NCI-H82 (cell line): ENCODE measurements at regions not wholly inside any gene's neighbourhood (a gene's known extent, or its start where the extent isn't known, plus 50 kb on each side); places are given as distances from the start of the nearest gene placed in this dataset.

Experiments
- DNase-seq: peaks from one replicate; lab custom pipeline; 2025; lab: John Stamatoyannopoulos, UW

- no peak for DNase-seq
These were observed 147.9 kb downstream of the VEGFA start for GRCh38 chr6:43917878-43918382.

DNA sequence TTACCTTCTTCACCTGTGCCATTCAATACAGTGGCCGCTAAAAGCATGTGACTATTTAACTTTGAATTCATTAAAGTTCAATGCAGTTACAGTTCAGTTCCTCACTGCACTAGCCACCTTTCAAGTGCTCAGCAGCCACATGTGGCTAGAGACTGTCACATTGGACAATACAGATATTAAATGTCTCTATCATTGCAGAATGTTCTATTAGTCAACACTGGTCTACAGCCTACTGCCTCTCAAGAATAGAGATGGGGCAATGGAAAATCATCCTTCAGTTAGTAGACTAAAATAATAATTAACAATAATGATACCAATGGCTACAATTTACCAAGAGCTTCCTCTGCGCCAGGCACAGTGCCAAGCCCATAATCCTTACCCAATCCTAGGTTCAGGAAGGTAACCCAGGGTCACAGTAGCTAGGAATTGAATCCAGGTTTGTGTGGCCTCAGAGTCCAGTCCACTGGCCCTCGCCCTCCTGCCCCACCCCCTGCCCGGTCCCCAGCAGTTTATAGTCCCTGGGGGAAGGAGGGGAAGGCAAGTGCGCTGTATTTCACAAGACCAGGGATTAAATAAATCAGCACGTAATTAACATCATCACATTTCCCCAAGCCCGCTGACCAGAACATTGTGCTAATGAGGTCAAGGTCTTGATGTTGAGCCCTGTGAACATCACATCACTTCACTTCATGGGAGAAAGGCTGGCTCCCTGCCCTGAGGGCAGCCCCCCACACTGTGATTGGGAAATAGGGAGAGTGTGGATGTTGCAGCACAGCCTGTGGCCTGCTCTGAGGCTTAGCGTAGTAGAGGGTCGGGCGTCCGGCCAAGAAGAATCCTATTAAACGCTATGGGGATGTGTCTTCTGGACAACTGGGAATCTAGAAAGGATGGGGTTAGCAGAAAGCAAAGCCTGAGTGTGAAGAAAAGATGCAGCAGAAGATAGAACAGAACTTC, 147.2 kb downstream of the VEGFA start:
- peak; percentile 64 for DNase-seq

DNA sequence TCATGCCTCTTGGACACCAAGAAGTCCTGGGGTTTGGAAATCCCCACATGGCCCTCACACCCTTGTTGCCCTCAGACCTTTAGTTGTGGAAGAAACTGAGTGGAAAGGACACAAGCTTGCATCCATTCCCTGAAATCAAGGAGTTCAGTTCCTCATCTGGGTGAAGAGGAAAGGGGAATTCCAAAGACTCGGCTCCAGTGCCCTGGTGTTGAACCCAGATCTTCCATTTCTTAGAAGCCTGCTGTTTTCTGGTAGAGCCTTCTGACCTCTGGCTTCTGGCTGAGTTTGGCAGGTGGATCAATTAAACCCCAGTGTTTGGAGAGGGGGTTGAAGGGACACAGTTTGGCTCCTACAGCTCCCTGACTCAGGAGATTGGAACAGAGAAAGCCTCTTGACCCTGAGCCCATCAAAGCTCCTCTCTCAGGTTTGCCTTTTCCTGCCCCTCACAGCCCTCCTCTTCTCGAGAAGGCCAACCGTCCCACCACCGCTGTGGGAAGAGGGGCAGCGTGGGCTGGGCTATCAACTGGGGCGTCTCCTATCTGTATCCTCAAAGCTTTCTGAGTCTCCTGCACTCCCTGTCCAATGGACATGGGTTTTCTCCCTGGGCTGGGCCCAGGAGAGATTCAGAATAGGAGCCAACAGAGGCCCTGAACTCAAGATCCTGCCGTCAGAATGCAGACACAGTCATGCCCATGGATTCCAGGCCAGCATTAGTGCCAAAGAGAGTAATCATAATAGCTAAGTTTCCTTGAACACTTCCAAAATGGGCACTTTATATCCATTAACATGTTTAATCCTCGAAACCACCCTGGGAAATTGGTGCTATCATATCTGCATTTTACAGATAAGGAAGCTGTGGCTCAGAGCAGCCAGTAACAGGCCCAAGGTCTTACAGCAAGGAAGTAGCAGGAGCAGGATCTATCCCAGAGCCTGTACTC, 146.2 kb downstream of the VEGFA start:
- no peak for DNase-seq

- DNase-seq: peak; percentile 42
These were observed 145.3 kb downstream of the VEGFA start for GRCh38 chr6:43915208-43915869.

DNA sequence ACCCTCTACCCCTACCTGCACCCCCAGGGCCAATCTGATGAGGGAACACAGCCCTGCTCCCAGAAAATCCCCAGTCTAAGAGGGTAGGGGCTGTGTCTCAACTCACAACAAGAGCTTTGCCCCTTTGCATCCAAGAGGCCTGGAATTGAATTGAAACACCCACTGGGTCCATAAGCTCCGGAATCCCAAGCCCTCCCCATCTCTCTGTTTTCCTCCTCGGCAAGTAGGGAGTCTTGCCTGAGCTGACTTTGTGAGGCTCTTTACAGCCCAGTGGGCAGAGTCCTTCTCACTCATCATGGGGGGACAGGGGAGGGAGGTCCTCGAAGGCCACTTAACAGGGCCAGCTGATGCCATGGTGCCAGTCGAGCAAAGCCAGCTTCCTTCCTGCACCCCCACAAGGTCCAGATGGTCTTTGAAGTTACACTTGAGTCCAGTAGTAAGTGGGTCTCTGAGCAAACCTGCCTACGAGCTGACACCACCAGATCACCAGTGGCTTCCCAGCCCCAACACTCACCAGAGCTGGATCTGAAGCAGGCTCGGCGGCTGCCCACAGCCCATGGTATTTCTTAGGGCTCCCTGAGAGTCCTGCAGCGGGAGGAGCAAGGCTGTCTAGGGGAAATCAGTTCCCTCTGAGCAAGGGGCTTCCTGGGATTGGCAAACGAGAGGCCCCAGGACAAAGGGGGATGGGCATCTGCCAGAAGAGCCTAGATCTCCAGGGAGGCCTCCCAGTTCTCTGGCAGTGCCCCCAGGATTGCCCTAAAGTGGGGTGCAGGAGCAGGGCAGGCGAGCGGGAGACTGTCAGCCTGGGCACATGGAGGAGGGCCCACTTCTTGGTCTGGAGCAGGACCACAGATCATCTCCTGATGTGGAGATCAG, 144.5 kb downstream of the VEGFA start:
- DNase-seq: no peak

DNA sequence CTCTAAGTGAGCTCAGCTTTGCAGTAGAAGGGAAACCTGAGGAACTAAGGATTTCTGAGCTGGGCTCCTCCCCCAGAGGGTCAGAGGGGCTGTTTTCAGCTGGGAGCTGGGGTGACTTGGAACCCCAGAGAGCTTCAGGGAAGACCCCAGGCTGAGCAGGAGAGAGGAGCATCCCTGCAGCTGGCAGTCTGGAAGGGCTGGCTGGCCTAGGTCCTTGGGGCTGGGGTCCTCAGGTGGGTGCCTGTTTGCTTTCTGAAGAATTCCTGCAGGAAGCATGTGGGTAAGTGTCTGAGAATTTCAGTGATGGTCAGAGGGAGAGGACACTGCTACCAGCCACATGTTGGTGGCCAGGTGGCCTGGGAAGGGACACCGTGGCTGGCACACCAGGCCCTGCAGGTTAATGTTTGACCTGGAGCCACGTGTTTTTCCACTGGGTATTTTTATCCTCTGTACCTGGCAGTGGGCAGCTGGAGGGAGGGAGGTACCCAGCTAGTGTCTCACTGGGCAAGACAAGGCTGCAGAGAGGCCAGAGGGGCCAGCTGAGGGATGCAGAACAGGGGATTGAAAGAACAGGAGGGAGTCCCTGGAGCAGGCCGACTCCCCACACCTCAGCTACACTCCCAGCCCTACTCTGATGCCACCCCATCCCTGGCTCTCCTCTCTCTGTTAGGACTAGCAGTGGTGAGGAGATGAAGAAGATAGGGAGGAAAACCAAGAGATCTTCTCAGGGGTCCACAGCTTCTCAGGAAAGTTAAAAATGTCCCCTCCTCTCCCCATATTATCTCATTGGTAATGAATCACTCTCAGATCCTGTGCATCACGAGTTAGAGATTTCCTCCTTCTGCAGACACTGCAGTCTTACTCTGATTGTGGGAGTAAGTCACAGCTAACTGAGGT, 143.6 kb downstream of the VEGFA start:
- DNase-seq: no peak

DNA sequence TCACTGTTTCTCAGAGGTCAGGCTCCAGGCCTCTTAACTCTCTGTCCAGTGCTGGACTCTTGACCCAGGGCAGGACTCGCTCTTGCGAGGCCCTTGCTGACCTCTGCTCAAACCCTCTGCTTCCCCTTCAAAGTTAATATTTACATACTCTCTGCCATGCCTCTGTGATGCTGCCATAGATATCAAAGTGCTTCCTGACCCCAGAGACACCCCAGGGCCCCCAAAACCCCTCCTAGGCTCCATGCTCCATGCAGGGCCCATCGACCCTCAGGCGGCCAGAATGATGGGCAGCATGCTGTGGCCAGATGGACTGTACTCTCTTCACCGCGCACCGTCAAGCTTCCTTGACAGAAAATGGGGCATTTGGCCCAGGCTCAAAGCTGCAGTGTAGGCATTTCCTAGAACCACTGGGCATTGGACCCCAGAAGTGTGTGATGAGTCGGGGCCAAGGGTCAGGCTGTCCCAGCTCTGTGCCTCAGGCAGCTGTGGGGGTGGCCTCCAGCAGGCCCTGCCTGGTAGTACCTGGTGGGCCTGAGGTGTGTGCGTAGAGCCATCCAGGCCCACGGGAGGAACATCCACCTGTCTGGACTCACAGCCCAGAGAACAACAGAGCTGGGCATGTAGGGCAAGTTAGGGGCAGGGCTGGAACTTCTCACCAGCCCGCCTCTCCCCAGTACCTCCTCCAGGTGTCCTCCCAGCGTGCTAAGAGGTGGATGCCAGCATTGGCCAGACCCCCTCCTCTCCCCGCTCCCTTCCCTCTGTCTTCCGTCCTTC, 142.8 kb downstream of the VEGFA start:
- no peak for DNase-seq

DNA sequence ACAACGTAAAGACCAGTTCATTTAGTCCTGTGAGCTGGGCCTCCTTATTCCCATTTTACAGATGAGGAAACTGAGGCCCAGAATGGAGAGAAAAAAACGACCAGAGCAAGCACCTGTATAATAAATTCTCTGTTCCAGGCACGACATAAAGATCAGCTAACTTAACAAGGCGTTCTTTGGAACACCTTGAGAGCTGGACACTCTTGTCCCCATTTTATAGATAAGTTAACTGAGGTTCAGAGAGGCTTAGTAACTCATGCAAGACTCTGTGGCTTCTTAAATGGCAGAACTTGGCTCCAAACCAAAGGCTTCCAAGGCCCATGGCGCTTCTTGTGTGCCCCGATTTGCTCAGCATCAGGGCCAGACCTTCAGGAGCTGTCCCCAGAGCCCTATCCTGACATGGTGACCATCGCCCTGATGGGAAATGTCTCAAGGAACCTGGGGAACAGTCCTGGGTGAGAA, 142.1 kb downstream of the VEGFA start:
- DNase-seq: no peak

DNA sequence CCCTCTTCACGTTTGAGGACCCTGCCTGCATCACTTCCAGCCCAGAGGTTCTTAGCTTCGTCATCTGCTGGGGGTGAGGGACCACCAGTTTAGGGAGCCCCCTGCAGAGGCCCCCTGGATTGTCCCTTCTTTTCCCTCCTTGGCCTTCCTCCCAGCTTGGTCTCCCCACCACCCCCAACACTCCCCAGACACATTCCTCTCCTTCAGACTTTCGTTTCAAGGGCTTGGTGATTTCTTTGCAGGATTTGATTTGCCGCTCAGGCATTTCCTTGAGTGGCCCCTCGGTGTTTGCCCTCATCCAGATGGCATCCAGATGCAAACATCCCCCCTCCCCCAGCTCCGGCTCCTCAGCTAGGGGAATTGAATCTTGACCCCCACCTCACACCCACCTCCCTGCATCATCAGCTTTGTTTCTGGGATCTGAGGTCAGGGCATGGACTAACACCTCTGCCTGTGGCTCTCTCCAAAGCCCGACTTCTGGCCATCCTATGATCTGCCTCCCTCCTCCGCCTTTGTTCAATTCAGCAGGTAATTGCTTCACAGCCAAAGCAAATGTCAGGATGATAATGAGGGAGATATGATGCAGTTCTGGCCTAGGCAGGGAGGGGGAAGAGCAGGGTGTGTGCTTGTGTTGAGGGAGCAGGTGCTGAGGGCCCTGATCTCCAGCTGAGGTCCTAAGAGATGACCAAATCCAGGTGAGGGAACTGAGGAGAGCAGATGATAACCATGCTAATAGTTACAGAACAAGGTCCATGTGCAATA, 141.5 kb downstream of the VEGFA start:
- no peak for DNase-seq

GRCh38 chr6:43910638-43911353, 140.8 kb downstream of the VEGFA start:
- peak; percentile 24 for DNase-seq

- no peak for DNase-seq
These were observed 140.2 kb downstream of the VEGFA start for GRCh38 chr6:43910149-43910637.

GRCh38 chr6:43909474-43910148, 139.6 kb downstream of the VEGFA start:
- DNase-seq: no peak

GRCh38 chr6:43907789-43908472, 137.9 kb downstream of the VEGFA start:
- peak; percentile 74 for DNase-seq

DNA sequence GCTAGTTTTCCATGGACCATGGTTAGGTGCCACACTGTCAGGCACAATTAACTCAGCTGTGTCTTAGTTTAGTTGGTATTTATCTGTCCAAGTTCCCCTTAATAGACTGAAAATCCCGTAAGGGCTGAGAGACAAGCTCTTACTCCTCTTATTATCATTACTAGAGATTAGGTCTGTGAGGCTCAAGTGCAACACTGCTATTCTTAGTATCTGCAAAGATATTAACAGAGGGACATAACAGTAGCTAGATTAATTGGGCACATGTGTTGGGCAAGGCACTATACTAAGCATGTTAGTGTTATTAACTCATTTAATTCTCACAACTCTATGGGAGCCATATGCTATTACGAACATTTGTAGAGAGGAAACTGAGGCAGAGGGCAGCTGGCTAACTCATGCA, 137.3 kb downstream of the VEGFA start:
- peak; percentile 31 for DNase-seq

- DNase-seq: no peak
These were observed 134.5 kb downstream of the VEGFA start for GRCh38 chr6:43904311-43905123.
